Naive thymus-derived CD8-positive, alpha-beta T cell (primary cell): ENCODE measurements at regions not wholly inside any gene's neighbourhood (a gene's known extent, or its start where the extent isn't known, plus 50 kb on each side); places are given as distances from the start of the nearest gene placed in this dataset.
"Not testable (repeated sequence)": the region's sequence is repeated elsewhere in the genome, so short reads cannot be mapped to it uniquely, and the experiment has no call there.

Source experiments
- ATAC-seq, 2 donors: fragments of 150-1000 bp; cut with Tn5 transposase in 1 of 2; sonication (Bioruptor Pico), chemical (Tn5 transposase) in 1 of 2; 1 replicate in 1 of 2; 2 replicates in 1 of 2; pipeline ENCODE4 v1.10.0; 2021; ENCODE audit warnings: mild to moderate bottlenecking in 2 of 2, moderate library complexity in 2 of 2
- POLR2A ChIA-PET: fragments of 350-600 bp; sonication (Branson Sonifier 250); formaldehyde crosslinking; loops from one replicate; lab custom pipeline; 2021; ENCODE audit warnings: antibody characterized with exemption; lab: Charles Lee
- DNase-seq, 10 donors: peaks; one replicate each; pipeline versions ENCODE4 v3.0.0 to v3.0.0-alpha.2; 2020 to 2022
- H3K27ac Mint-ChIP-seq, 10 donors: one replicate each; pipeline ENCODE4 v1.8.0; 2020 to 2022; ENCODE audit warnings: mild to moderate bottlenecking in 10 of 10, mixed read lengths in 10 of 10, moderate library complexity in 4 of 10, inconsistent platforms in 1 of 10
- H3K27me3 Mint-ChIP-seq, 5 donors: one replicate each; pipeline ENCODE4 v1.8.0; 2021 to 2022; ENCODE audit warnings: mixed read lengths in 5 of 5
- H3K36me3 Mint-ChIP-seq, 3 donors: one replicate each; pipeline ENCODE4 v1.8.0; 2020 to 2022; ENCODE audit warnings: mixed read lengths in 3 of 3, mild to moderate bottlenecking in 2 of 3, inconsistent platforms in 1 of 3
- H3K4me1 Mint-ChIP-seq, 4 donors: one replicate each; pipeline ENCODE4 v1.8.0; 2021 to 2022; ENCODE audit warnings: mixed read lengths in 4 of 4
- H3K4me3 Mint-ChIP-seq, 10 donors: one replicate each; pipeline ENCODE4 v1.8.0; 2020 to 2022; ENCODE audit warnings: mild to moderate bottlenecking in 10 of 10, mixed read lengths in 10 of 10, moderate library complexity in 6 of 10, inconsistent platforms in 1 of 10
- H3K9me3 Mint-ChIP-seq, 9 donors: one replicate each; pipeline ENCODE4 v1.8.0; 2020 to 2022; ENCODE audit warnings: mixed read lengths in 9 of 9, mild to moderate bottlenecking in 3 of 9, inconsistent platforms in 1 of 9, moderate library complexity in 1 of 9

GRCh38 chr9:95680306-95680705, 163.5 kb upstream of the PTCH1 start:
- H3K27ac Mint-ChIP-seq, POLR2A ChIA-PET, H3K27me3 Mint-ChIP-seq, DNase-seq, H3K4me3 Mint-ChIP-seq, H3K9me3 Mint-ChIP-seq, ATAC-seq, H3K36me3 Mint-ChIP-seq: not testable (repeated sequence)
- H3K4me1 Mint-ChIP-seq = peaks cover 9 to 15% (median 14%) of the 10 kb centered on the region in 4 donors

GRCh38 chr9:95679874-95680273, 163.1 kb upstream of the PTCH1 start:
- DNase-seq = no peak
- no peak for ATAC-seq
- Mint-ChIP-seq H3K9me3 (peaks cover 0 to 3% (median 0%) of the 10 kb centered on the region in 9 donors), H3K4me3 (no peak overlapping the region), H3K4me1 (peaks cover 9 to 15% (median 14%) of the 10 kb centered on the region in 4 donors), H3K36me3 (no peaks in the 10 kb centered on the region), H3K27ac (no peak overlapping the region), H3K27me3 (peaks cover 0 to 4% (median 3%) of the 10 kb centered on the region in 5 donors)
- POLR2A ChIA-PET = no interaction called here

GRCh38 chr9:95678759-95679158, 162.0 kb upstream of the PTCH1 start:
- Mint-ChIP-seq H3K36me3 (peaks cover 0 to 2% (median 0%) of the 10 kb centered on the region in 3 donors), H3K4me1 (peaks cover 9 to 15% (median 14%) of the 10 kb centered on the region in 4 donors), H3K9me3 (peaks cover 0 to 3% (median 0%) of the 10 kb centered on the region in 9 donors), H3K27ac (no peak overlapping the region), H3K4me3 (no peak overlapping the region), H3K27me3 (peaks cover 0 to 4% (median 3%) of the 10 kb centered on the region in 5 donors)
- POLR2A ChIA-PET = no interaction called here
- no peak for ATAC-seq
- no peak for DNase-seq

- Mint-ChIP-seq H3K4me1 (peaks cover 0 to 5% (median 3%) of the 10 kb centered on the region in 4 donors), H3K36me3 (peaks cover 0 to 5% (median 0%) of the 10 kb centered on the region in 3 donors), H3K27ac (no peak overlapping the region), H3K27me3 (peaks cover 7 to 29% (median 16%) of the 10 kb centered on the region in 5 donors), H3K4me3 (no peak overlapping the region), H3K9me3 (peaks cover 0 to 3% (median 0%) of the 10 kb centered on the region in 9 donors)
- POLR2A ChIA-PET = no interaction called here
- ATAC-seq (no peak), DNase-seq (no peak)
Measured at GRCh38 chr9:95670122-95670521, 153.4 kb upstream of the PTCH1 start.

GRCh38 chr9:95669253-95669652, 152.5 kb upstream of the PTCH1 start:
- ATAC-seq (no peak), DNase-seq (no peak)
- Mint-ChIP-seq H3K36me3 (peaks cover 0 to 5% (median 0%) of the 10 kb centered on the region in 3 donors), H3K4me3 (no peak overlapping the region), H3K9me3 (peaks cover 0 to 3% (median 0%) of the 10 kb centered on the region in 9 donors), H3K27me3 (peaks cover 7 to 29% (median 16%) of the 10 kb centered on the region in 5 donors), H3K27ac (no peak overlapping the region), H3K4me1 (peaks cover 0 to 5% (median 3%) of the 10 kb centered on the region in 4 donors)
- POLR2A ChIA-PET = no interaction called here

- Mint-ChIP-seq H3K9me3 (no peaks in the 10 kb centered on the region), H3K4me1 (peaks cover 0 to 5% (median 4%) of the 10 kb centered on the region in 4 donors), H3K27ac (no peak overlapping the region), H3K27me3 (peaks cover 7 to 29% (median 16%) of the 10 kb centered on the region in 5 donors), H3K36me3 (no peaks in the 10 kb centered on the region), H3K4me3 (no peak overlapping the region)
- no peak for DNase-seq
- POLR2A ChIA-PET = no interaction called here
- ATAC-seq = no peak
Measured at GRCh38 chr9:95667789-95668188, 151.0 kb upstream of the PTCH1 start.

GRCh38 chr9:95666785-95667155, 150.0 kb upstream of the PTCH1 start:
- ATAC-seq (no peak), DNase-seq (no peak)
- no peaks in the 10 kb centered on the region for H3K36me3 Mint-ChIP-seq
- H3K4me3 Mint-ChIP-seq = no peak overlapping the region
- H3K4me1 Mint-ChIP-seq = peaks cover 0 to 5% (median 4%) of the 10 kb centered on the region in 4 donors
- no peak overlapping the region for H3K27ac Mint-ChIP-seq
- POLR2A ChIA-PET = no interaction called here
- H3K27me3 Mint-ChIP-seq = peaks cover 7 to 29% (median 17%) of the 10 kb centered on the region in 5 donors
- no peaks in the 10 kb centered on the region for H3K9me3 Mint-ChIP-seq

- Mint-ChIP-seq H3K4me3 (no peak overlapping the region), H3K4me1 (peaks cover 0 to 5% (median 4%) of the 10 kb centered on the region in 4 donors), H3K27me3 (peaks cover 7 to 29% (median 17%) of the 10 kb centered on the region in 5 donors), H3K27ac (no peak overlapping the region), H3K36me3 (no peaks in the 10 kb centered on the region), H3K9me3 (no peaks in the 10 kb centered on the region)
- ATAC-seq (no peak), DNase-seq (no peak)
- POLR2A ChIA-PET = no interaction called here
Measured at GRCh38 chr9:95666096-95666784, 149.5 kb upstream of the PTCH1 start.

- POLR2A ChIA-PET = no interaction called here
- Mint-ChIP-seq H3K9me3 (peaks cover 0 to 5% (median 1%) of the 10 kb centered on the region in 9 donors), H3K4me3 (no peak overlapping the region), H3K27me3 (peaks cover 0 to 8% (median 0%) of the 10 kb centered on the region in 5 donors), H3K36me3 (peaks cover 0 to 12% (median 0%) of the 10 kb centered on the region in 3 donors), H3K4me1 (peaks cover 0 to 7% (median 4%) of the 10 kb centered on the region in 4 donors), H3K27ac (peak overlapping the region in 1 of 10 donors; percentile 63)
- DNase-seq (no peak), ATAC-seq (no peak)
Measured at GRCh38 chr9:95653246-95653645, 136.5 kb upstream of the PTCH1 start.

GRCh38 chr9:95650720-95651119, 133.9 kb upstream of the PTCH1 start:
- peaks cover 0 to 2% (median 2%) of the 10 kb centered on the region in 3 donors for H3K36me3 Mint-ChIP-seq
- no peak for DNase-seq
- H3K27me3 Mint-ChIP-seq = no peaks in the 10 kb centered on the region
- no peak overlapping the region for H3K4me3 Mint-ChIP-seq
- peak overlapping the region in 1 of 10 donors; percentile 45 for H3K27ac Mint-ChIP-seq
- no peak for ATAC-seq
- H3K4me1 Mint-ChIP-seq = peaks cover 0 to 7% (median 4%) of the 10 kb centered on the region in 4 donors
- peaks cover 0 to 6% (median 0%) of the 10 kb centered on the region in 9 donors for H3K9me3 Mint-ChIP-seq
- POLR2A ChIA-PET = no interaction called here

GRCh38 chr9:95649801-95650213, 133.0 kb upstream of the PTCH1 start:
- H3K4me3 Mint-ChIP-seq = no peak overlapping the region
- POLR2A ChIA-PET = no interaction called here
- no peaks in the 10 kb centered on the region for H3K27me3 Mint-ChIP-seq
- DNase-seq (no peak), ATAC-seq (no peak)
- H3K36me3 Mint-ChIP-seq = peaks cover 0 to 8% (median 4%) of the 10 kb centered on the region in 3 donors
- H3K27ac Mint-ChIP-seq = no peak overlapping the region
- peaks cover 0 to 7% (median 4%) of the 10 kb centered on the region in 4 donors for H3K4me1 Mint-ChIP-seq
- peaks cover 0 to 9% (median 3%) of the 10 kb centered on the region in 9 donors for H3K9me3 Mint-ChIP-seq

GRCh38 chr9:95648225-95648624, 131.5 kb upstream of the PTCH1 start:
- Mint-ChIP-seq H3K36me3 (peaks cover 0 to 8% (median 4%) of the 10 kb centered on the region in 3 donors), H3K4me1 (peaks cover 0 to 8% (median 6%) of the 10 kb centered on the region in 4 donors), H3K27ac (no peak overlapping the region), H3K27me3 (peaks cover 0 to 2% (median 0%) of the 10 kb centered on the region in 5 donors), H3K4me3 (no peak overlapping the region), H3K9me3 (peaks cover 0 to 9% (median 2%) of the 10 kb centered on the region in 9 donors)
- ATAC-seq (no peak), DNase-seq (no peak)
- POLR2A ChIA-PET = no interaction called here

GRCh38 chr9:95645992-95646391, 129.2 kb upstream of the PTCH1 start:
- peaks cover 0 to 2% (median 0%) of the 10 kb centered on the region in 5 donors for H3K27me3 Mint-ChIP-seq

More at GRCh38 chr9:95645992-95646391, 129.2 kb upstream of the PTCH1 start:
- Mint-ChIP-seq H3K4me3 (no peak overlapping the region), H3K27ac (no peak overlapping the region), H3K9me3 (peaks cover 0 to 9% (median 2%) of the 10 kb centered on the region in 9 donors), H3K36me3 (peaks cover 0 to 8% (median 4%) of the 10 kb centered on the region in 3 donors), H3K4me1 (peaks cover 0 to 8% (median 6%) of the 10 kb centered on the region in 4 donors)
- ATAC-seq = no peak
- DNase-seq = no peak
- POLR2A ChIA-PET = interaction anchor here (0.6 kb wide), 1 partner anchor 383 kb away, joined by 3 read pairs; no protein-coding TSS in a partner anchor
